Hematopoietic multipotent progenitor cell (in vitro differentiated cells): ENCODE measurements at regions not wholly inside any gene's neighbourhood (a gene's known extent, or its start where the extent isn't known, plus 50 kb on each side); places are given as distances from the start of the nearest gene placed in this dataset.

Experiments used
- DNase-seq, 3 donors: peaks; one replicate each; pipeline ENCODE4 v3.0.0-alpha.2; 2011 to 2015; ENCODE audit warnings: low read depth in 2 of 3, low spot score in 2 of 3

DNA sequence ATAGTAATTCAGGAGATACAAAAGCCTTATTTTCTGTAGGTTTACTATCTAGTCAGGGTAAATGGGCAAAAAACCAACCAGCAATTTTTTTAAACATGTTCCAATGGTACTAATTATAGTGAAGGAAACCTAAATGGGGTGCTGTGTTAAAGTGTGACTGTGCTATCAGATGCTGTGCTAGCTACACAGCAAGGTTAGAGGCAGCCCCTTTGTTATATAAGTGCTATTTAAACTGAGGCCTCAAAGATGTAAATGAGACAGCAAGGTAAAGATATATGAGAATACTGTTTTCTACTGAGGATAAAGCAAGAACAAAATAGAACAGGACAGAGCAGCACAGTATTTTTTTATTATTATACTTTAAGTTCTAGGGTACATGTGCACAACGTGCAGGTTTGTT, 305.4 kb upstream of the RGS18 start:
- no peak for DNase-seq

DNA sequence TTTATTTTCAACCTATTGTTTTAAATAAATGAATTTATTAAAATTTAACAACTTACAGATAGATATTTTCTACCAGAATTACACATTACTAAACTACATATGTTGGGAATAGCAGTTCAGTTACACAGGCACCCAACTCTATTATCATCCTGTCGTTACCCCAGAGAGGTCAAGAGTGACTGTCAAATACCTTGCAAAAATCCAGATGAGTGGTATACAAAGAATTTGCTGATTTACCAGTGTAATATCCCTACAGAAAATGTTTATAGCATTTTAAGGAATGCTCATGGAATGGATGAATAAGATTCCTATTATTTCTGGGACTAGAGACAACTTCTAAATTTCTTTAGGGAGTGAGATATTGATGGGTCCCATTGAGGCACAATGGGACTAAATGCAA, 300.7 kb upstream of the RGS18 start:
- DNase-seq: no peak

DNA sequence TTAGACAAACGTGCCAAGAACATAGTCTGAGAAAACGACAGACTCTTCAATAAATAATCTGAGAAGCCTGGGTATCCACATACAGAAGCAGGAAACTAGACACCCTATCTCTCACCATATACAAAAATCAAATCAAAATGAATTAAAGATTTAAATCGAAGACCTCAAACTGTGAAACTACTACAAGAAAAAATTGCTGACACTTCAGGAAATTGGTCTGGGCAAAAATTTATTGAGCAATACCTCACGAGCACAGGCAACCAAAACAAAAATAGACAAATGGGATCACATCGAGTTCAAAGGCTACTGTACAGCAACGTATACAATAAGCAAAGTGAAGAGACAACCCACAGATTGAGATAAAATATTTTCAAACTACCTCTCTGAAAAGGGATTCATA, 292.8 kb upstream of the RGS18 start:
- no peak for DNase-seq

DNA sequence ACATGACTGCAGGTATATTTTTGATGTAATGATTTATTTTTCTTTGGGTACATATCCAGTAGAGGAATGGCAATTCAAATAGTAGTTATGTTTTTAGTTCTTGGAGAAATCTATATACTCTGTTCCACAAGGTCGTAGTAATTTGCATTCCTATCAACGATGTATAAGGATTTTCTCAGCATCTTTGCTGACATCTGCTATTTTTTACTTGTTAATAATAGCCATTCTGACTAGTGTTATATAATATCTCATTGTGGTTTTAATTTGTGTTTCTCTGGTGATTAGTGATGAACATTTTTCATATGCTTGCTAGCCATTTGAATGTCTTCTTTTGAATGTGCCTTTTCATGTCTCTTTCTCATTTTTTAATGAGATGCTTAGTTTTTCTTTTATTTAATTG, 292.1 kb upstream of the RGS18 start:
- no peak for DNase-seq

DNA sequence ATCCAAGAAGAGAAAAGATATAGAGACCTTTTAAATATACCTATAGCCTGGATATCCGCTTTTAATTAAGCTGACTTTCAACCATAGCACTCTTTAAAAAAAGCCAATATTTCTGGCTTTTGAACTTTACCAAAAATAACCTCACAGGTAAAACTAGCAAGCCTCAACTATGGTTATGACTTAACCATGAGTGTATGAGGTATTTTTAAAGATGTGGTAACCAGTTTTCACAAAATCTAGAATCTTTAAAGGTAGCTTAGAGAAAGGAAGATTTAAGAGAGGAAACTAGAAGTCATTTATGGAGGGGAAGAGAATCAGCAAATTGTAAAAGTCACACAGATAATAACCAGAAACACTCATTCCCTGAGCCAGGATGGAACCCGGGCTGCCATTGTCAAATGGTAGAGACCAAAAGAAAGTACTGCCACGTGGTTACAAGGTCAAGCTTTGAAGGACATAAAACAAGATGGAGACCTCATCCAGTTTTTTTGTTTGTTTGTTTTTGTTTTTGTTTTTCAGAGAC, 288.4 kb upstream of the RGS18 start:
- no peak for DNase-seq

DNA sequence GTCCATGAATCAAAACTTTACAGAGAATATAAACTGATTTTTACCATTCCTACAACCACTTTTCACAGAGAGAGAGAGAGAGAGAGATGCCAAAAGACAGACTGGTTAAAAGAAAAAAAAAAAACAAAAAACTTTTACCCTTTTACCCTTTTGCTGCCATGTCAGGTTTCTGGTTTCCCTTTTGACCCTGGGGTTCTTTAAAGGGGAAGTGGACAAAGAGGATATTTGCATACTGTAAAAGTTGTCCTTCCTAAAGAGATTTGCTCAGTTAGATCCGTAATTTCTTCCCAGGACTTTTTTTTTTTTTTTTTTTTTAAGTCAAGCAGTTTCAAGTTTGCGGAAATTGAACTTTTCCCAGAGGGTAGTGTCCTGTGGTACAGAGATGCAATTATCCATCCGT, 287.8 kb upstream of the RGS18 start:
- no peak for DNase-seq

DNA sequence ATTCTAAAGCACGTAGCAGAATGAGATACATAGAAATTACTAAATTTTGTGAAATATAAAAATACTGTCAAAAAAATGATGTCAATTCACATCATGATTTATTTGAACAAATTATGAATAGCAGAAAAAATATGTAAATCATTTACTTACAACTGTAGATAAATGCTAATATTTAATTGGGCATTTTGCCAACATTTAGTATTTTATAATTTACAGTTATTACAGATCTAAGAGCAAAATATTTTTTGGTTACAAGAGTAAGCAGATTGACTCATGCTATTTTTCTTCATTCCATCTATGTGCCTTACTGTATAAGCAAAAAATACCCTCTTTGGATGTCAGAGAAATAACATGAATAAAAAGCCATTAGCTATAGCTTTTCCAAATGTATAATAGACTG, 282.3 kb upstream of the RGS18 start:
- DNase-seq: no peak

DNA sequence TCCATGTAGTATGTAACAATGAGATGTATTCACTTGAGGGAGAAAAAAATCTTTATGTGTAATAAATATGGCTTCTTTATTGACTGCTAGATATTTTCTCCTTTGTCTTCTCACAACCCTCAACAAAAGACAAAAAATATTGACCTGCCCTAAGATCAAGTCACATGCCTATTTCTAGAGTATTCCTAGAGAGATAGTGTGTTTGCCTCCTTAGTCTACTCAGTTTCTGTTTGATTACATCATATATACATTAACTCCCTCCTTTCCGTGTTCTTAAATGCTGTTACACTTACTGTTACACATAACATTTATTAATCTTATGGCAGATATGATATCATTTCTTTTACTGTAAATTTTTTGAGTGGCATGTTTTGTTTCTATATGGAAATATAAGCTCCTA, 281.6 kb upstream of the RGS18 start:
- no peak for DNase-seq

DNA sequence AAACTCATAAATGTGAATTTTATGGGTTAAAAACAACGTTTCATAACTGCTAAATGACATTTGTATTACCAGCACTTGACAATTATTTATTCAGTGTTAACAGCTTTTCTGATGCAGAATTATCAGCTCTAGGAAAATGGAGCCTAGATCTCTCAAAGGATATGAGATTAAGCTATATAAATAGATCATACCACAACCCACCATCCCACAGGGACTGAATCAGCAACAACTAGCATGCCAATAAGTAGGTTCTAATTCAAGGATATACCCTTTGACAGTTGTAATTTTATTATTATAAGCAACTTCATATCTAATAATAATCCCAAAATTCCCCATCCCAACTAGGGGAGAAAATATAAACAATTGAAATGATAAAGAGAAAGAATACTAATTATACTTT, 275.4 kb upstream of the RGS18 start:
- DNase-seq: no peak

DNA sequence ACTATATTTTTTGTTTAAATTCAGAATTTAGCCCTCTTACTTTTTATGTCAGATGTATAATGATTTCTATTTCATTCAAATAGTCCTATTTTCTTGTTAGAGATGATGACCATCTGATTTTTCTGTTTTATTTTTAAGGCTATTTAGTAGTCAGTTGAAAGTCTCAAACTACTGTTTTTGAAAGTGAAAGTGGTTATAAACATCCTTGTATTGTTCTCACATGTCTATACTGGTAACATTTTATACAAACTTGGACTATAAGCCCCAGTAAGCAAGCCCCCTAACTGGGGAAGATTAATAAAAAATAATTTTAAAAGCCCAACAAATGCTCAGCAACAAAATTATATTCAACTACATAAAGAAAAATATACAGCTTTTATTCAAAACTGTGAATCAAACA, 271.3 kb upstream of the RGS18 start:
- no peak for DNase-seq

DNA sequence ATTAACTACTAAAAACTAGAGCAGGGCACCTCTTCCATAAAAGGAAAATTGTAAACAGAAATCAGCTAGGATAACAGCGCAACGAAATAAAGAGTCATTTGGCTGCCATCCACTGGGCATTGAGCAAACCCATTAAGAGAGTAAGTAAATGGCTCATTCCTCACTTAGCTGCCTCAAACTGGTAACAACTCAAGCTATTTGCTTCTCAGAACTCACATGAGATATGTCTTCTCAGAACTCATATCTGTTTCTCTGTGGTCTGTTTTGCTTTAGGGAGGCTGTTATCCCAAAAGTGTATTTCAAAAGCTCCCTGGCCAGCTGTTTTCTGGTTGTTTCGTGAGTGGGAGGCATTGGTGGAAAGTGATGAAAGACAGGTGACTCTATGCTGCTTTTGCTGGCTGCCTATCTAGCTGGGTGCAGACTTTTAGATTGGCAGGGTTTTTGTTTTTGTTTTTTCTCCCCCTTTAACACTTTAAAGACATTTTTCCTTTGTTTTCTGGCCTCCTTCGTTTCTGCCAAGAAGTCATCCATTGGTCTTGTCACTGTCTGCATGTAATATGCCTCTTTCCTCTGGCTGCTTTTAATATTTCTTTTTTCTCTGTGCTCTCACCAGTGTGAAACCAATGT, 269.2 kb upstream of the RGS18 start:
- DNase-seq: no peak

DNA sequence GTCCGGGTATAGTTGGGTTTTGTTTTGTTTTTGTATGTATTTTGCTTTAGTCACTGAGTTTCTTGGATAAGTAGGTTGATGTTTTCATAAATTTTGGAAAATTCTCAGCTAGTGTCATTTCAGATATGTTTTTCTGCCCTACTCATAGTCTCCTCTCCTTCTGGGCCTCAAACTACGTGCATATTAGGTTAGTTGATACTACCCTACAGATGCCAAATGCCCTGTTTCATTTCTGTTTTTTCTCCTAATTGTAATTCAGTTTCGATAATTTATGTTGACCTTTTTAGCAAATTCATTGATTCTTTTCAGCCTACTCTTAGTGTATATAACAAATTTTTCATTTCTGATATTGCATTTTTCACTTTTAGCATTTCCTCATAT, 268.6 kb upstream of the RGS18 start:
- DNase-seq: no peak

DNA sequence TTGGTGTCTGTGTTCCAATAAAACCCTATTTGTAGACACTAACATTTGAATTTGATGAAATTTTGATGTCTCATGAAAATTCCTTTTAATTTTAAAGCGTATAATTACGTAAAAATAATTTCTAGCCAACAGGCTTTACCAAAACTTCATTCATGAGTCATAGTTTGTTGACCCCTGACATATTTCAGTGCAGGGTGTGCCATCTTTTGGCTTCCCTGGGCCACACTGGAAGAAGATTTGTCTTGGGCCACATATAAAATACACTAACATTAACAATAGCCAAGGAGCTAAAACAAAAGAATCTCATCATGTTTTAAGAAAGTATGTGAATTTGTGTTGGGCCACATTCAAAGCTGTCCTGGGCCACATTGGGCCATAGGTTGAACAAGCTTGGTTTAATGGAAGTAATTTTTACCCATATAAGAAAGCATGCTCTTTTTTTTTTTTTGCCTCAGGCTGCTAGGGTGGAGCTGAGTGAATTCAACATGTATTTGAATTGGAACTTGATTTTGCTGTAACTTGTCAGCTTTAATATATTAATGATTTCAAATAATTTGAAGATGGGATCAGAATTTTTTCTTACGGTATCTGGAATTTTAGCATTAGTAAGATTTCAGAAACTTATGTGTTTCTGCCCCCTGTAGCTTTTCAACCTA, 267.7 kb upstream of the RGS18 start:
- no peak for DNase-seq

DNA sequence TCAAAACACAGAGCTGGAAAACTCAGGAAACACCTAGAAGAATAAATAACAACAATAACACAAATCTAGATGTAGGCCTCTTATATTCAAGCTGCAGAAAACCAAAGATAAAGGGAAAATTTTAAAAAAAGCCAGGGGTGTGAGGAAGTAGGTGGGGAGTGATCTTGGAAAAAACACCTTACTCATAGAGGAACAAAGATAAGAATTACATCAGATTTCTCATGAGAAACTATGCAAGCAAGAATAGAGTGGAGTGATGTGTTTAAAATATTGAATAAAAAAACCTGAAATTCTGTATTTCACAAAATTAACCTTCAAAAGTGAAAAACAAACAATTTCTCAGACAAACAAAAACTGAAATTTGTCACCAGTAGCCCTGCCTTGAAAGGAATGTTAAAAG, 265.5 kb upstream of the RGS18 start:
- DNase-seq: no peak

DNA sequence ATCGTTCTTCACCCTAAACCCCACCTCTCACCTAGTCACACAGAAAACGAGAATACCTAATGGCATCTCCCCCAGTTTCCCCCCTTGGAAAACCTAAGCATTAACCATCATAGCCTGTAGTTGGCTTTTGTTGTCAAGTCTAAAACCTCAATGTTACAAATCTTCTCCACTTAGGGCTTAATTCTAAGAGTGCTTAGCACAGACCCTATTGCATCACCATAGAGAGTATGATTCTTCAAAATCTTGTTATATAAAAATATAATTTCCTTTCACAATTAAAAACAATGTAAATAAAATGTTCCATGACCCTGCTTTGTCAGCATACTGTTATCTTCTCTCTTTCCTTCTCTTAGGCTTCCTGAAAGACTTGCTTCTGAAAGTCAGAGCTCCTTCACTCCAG, 263.2 kb upstream of the RGS18 start:
- DNase-seq: no peak

DNA sequence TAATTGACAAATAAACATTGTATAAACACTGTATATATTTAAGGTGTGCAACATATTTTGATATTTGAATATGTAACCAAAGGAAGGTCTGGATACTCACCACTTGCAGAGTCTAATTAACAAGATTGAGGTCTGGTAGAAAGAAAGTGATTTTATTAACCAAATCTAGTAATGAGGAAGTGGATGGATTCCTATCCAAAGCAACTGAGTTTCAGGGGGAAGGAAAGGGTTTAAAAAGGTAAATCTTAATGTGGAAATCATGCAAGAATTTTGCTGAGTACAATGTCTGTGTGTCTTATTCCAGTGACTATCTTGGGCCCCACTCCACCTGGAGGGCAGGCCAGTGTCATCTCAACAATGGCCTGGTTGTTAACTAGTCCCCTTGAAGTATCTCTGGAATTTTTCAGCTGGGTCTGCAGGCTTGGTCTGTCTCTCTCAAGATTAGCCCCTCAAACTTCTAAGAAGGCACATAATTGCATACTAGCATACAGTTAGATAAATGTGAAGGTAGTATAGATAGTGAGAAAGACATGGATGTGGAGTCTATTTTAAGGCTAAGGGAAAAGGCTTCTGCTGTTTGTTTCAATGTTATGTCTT, 262.7 kb upstream of the RGS18 start:
- no peak for DNase-seq

DNA sequence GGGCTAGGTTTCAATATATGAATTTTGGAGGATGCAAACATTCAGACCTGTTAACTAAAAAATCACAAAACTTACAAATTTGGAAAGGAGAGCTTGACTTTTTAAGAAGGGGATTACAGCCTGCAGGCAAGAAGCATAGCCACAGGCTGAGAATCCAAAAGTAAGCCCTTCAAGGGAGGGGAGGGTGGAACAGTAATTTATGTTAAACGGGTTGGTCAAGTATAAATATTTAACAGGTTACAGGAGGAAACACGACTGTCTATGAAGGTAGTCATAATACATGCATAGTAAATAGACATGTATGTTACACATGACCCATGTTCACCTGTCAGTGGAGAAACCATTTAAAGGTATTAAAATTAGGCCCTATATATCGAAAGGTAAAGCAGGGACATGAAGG, 261.1 kb upstream of the RGS18 start:
- no peak for DNase-seq

DNA sequence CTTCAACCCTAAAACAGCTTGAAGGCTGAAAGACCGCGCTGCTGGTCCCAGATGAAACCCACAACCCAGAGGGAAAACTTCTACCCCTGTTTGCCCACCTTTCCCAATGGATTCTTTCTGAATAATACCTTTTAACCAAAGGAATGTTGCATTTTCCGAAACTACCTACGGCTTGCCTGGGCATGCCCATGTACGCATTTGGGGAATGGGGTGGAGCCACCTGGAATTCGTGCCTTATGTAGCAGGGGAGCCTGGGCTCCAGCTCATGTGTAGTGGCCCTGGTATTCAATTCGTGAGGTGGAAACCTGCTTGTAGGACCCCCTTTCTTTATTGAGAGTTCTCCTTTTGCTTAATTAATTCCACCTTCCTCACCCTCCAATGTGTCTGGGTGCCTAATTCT, 256.6 kb upstream of the RGS18 start:
- no peak for DNase-seq

DNA sequence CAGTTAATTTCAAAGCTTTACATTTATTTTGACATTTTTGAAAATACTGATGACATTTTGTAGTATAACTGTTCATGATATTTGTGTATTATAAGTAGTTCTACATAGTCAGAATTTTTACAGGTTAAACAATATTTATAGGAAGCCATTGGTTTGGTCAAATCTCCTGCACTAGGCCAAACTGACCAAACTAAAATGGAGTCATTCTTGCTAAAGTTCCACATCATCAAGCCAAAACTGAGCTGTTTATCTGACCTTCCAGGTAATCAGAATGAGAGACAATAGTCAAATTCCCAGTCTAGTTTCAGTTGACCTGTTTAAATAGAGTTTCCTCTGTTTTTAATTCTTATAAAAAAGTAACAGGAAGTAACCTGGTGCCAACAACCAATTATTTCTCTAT, 253.3 kb upstream of the RGS18 start:
- DNase-seq: no peak

DNA sequence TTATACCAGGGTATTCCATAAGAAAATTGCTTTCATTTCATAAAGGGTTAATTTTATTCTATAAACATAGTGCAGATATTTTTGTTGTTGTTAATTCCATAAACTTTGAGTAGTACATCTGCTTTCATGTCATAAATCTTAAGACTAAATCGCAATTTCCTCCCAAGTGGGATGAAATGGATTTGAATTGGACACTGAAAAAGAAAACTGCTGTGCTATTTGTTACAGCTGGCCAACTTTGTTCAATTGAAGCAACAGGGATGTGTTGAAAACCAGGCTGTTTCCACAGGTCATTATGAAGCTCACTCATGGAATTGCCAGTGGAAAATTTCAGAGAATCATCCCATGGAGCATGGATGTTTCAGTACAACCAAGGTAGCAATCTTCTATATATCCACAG, 252.5 kb upstream of the RGS18 start:
- no peak for DNase-seq

DNA sequence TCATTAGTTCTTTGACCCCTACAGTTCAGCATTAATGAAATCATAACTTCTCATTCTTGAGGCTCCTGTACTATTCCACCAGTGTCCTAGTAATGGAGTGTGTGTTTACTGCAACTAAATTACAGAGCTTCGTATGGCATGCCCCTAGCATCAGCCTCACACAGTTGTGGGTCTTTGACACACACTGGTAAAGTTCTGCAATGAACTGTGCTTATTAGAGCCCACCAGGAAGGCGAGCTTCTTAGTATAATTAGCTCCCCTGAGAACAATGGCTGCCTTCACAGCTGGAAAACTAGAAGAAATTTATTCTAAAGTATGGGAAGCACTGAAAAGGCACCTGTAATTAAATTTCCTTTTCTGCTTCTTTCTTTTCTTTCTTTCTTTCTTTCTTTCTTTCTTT, 251.1 kb upstream of the RGS18 start:
- DNase-seq: no peak

DNA sequence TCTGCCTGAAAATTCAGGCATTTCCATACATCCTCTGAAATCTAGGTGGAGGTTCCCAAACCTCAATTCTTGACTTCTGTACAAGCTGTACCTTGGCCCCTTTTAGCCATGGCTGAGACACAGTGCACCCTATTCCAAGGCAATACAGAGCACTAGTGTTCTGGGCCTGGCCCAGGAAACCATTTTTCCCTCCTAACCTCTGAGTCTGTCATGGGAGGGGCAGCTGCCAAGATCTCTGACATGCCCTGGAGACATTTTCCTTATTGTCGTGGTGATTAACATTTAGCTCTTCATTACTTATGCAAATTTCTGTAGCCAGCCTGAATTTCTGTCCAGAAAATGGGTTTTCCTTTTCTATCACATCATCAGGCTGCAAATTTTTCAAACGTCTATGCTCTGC, 248.0 kb upstream of the RGS18 start:
- no peak for DNase-seq

DNA sequence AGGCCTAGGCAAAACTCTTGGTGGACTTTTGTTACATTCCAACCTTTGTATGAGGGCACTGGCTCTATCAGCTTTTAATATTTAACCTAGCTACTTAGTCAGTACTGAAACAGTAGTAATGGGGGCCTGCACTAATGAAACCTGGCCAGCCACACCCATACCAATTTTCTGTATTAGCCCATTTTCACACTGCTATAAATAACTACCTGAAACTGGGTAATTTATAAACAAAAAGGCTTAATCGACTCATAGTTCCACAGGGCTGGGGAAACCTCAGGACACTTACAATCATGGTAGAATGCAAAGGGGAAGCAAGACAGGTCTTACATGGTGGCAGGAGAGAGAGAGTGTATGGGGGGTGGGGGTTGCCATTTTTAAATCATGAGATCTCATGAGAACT, 245.7 kb upstream of the RGS18 start:
- no peak for DNase-seq
